ENCODE measurements at regions not wholly inside any gene's neighbourhood (a gene's known extent, or its start where the extent isn't known, plus 50 kb on each side); places are given as distances from the start of the nearest gene placed in this dataset.
A peak's percentile ranks its signal among the peaks of the same experiment; 100 is the strongest.

- H3K4me3 ChIP-seq = peak overlapping the region; percentile 19 to 38
- WGBS = 68% methylated on average over 15 of the region's 15 CpGs
- DNase-seq (ENCODE audit: low spot score) = no peak
- no peaks in the 10 kb centered on the region for H3K4me1 ChIP-seq (replicated peaks)
- H3K9me3 ChIP-seq = no peaks in the 10 kb centered on the region
- intact Hi-C loops (cut with DNase I) = loop anchor here (5.0 to 10.0 kb wide), 5 partner anchors 720 to 1830 kb away; no protein-coding TSS in a partner anchor
- H3K36me3 ChIP-seq = no peaks in the 10 kb centered on the region
- peak overlapping the region; percentile 77 to 83 for H3K27ac ChIP-seq
- TF ChIP-seq CTCF (IDR thresholded peaks at IDR 0.05) (no peak), POLR2A (IDR thresholded peaks at IDR 0.05) (no peak), POLR2AphosphoS5 (IDR thresholded peaks at IDR 0.05) (no peak)
- peaks cover 2% of the 10 kb centered on the region for H3K27me3 ChIP-seq (replicated peaks; ENCODE audit: insufficient read depth)
Observed at GRCh38 chr5:50964746-50965653, 298.6 kb downstream of the PARP8 start.

GRCh38 chr5:50965654-50966375, 299.4 kb downstream of the PARP8 start:
- no peak for DNase-seq (ENCODE audit: low spot score)
- H3K27ac ChIP-seq = peak overlapping the region; percentile 77 to 83
- no peaks in the 10 kb centered on the region for H3K4me1 ChIP-seq (replicated peaks)
- H3K36me3 ChIP-seq = no peaks in the 10 kb centered on the region
- 45% methylated on average over 29 of the region's 29 CpGs for WGBS
- H3K9me3 ChIP-seq = no peaks in the 10 kb centered on the region
- H3K27me3 ChIP-seq (replicated peaks; ENCODE audit: insufficient read depth) = peaks cover 2% of the 10 kb centered on the region
- TF ChIP-seq CTCF (IDR thresholded peaks at IDR 0.05) (no peak), POLR2AphosphoS5 (IDR thresholded peaks at IDR 0.05) (no peak), POLR2A (IDR thresholded peaks at IDR 0.05) (no peak)
- H3K4me3 ChIP-seq = peak overlapping the region; percentile 3 to 19
- intact Hi-C loops (cut with DNase I) = loop anchor here (2.0 to 10.0 kb wide), 3 partner anchors 417 to 1829 kb away; partner anchors contain the start of gene ISL1

- Histone ChIP-seq H3K4me1 (replicated peaks) (no peaks in the 10 kb centered on the region), H3K36me3 (no peaks in the 10 kb centered on the region), H3K27me3 (replicated peaks; ENCODE audit: insufficient read depth) (peaks cover 2% of the 10 kb centered on the region), H3K4me3 (peak overlapping the region; percentile 28 to 30), H3K27ac (peak overlapping the region; percentile 77 to 83), H3K9me3 (no peaks in the 10 kb centered on the region)
- 8% methylated on average over 12 of the region's 12 CpGs for WGBS
- intact Hi-C loops (cut with DNase I) = loop anchor here (2.0 to 10.0 kb wide), 3 partner anchors 416 to 1828 kb away; partner anchors contain the start of gene ISL1
- DNase-seq (ENCODE audit: low spot score) = no peak
- TF ChIP-seq POLR2A (IDR thresholded peaks at IDR 0.05) = no peak
- TF ChIP-seq POLR2AphosphoS5 (IDR thresholded peaks at IDR 0.05) = no peak
- no peak for TF ChIP-seq CTCF (IDR thresholded peaks at IDR 0.05)
Observed at GRCh38 chr5:50967009-50967562, 300.6 kb downstream of the PARP8 start.

GRCh38 chr5:50967563-50968355, 301.3 kb downstream of the PARP8 start:
- peak overlapping the region; percentile 77 to 83 for H3K27ac ChIP-seq
- peaks cover 2% of the 10 kb centered on the region for H3K27me3 ChIP-seq (replicated peaks; ENCODE audit: insufficient read depth)
- H3K9me3 ChIP-seq = no peaks in the 10 kb centered on the region
- WGBS = 9% methylated on average over 22 of the region's 22 CpGs
- TF ChIP-seq CTCF (IDR thresholded peaks at IDR 0.05) (no peak), POLR2AphosphoS5 (IDR thresholded peaks at IDR 0.05) (no peak), POLR2A (IDR thresholded peaks at IDR 0.05) (no peak)
- DNase-seq (ENCODE audit: low spot score) = peak; percentile 7
- intact Hi-C loops (cut with DNase I) = loop anchor here (2.0 to 10.0 kb wide), 3 partner anchors 415 to 1827 kb away; partner anchors contain the start of gene ISL1
- no peaks in the 10 kb centered on the region for H3K4me1 ChIP-seq (replicated peaks)
- peak overlapping the region; percentile 28 to 30 for H3K4me3 ChIP-seq
- H3K36me3 ChIP-seq = no peaks in the 10 kb centered on the region
